Fibroblast of pulmonary artery (primary cell): ENCODE measurements at regions not wholly inside any gene's neighbourhood (a gene's known extent, or its start where the extent isn't known, plus 50 kb on each side); places are given as distances from the start of the nearest gene placed in this dataset.

ENCODE experiments used
- DNase-seq: peaks from one replicate; pipeline ENCODE4 v3.0.0-alpha.2; 2010; ENCODE audit warnings: low read depth
- H3K4me3 ChIP-seq: replicated peaks from 2 replicates; pipeline ENCODE4 v1.5.1; 2011; ENCODE audit warnings: low read depth, mild to moderate bottlenecking, control low read depth, low read length, moderate library complexity
- CTCF ChIP-seq: IDR thresholded peaks from 2 replicates; pipeline ENCODE4 v1.5.1; 2011; ENCODE audit warnings: mild to moderate bottlenecking, control low read depth, low read length, inconsistent platforms; ENCODE audit errors: missing control alignments

- no peak for DNase-seq
- H3K4me3 ChIP-seq = no peak overlapping the region
- TF ChIP-seq CTCF = no peak
These were observed 748.2 kb upstream of the ACVR2A start for GRCh38 chr2:147096671-147097070.

- H3K4me3 ChIP-seq = no peak overlapping the region
- DNase-seq = no peak
- TF ChIP-seq CTCF = no peak
These were observed 749.5 kb upstream of the ACVR2A start for GRCh38 chr2:147095376-147095775.

GRCh38 chr2:147094077-147094476 is 750.8 kb upstream of the ACVR2A start:
- DNase-seq = no peak
- TF ChIP-seq CTCF = no peak
- H3K4me3 ChIP-seq = no peak overlapping the region

GRCh38 chr2:147092266-147092665 is 752.6 kb upstream of the ACVR2A start:
- H3K4me3 ChIP-seq = no peak overlapping the region
- no peak for TF ChIP-seq CTCF
- DNase-seq = no peak

- DNase-seq = no peak
- TF ChIP-seq CTCF = no peak
- H3K4me3 ChIP-seq = no peak overlapping the region
These were observed 753.4 kb upstream of the ACVR2A start for GRCh38 chr2:147091448-147091847.

- TF ChIP-seq CTCF = no peak
- no peak for DNase-seq
- H3K4me3 ChIP-seq = no peak overlapping the region
These were observed 756.0 kb upstream of the ACVR2A start for GRCh38 chr2:147088871-147089270.

GRCh38 chr2:147086715-147087114 is 758.1 kb upstream of the ACVR2A start:
- H3K4me3 ChIP-seq = no peak overlapping the region
- TF ChIP-seq CTCF = no peak
- DNase-seq = no peak
